ENCODE measurements at regions not wholly inside any gene's neighbourhood (a gene's known extent, or its start where the extent isn't known, plus 50 kb on each side); places are given as distances from the start of the nearest gene placed in this dataset.

GRCh38 chr20:51265361-51265760 is 242.5 kb upstream of the KCNG1 start:
- DNase-seq: no peak

GRCh38 chr20:51262240-51262639 is 239.3 kb upstream of the KCNG1 start:
- no peak for DNase-seq

GRCh38 chr20:51259455-51259854 is 236.5 kb upstream of the KCNG1 start:
- DNase-seq: no peak

GRCh38 chr20:51258582-51259165 is 235.8 kb upstream of the KCNG1 start:
- DNase-seq: no peak

GRCh38 chr20:51255417-51255816 is 232.5 kb upstream of the KCNG1 start:
- DNase-seq: no peak

GRCh38 chr20:51253280-51253679 is 230.4 kb upstream of the KCNG1 start:
- DNase-seq: no peak

GRCh38 chr20:51249781-51250180 is 226.9 kb upstream of the KCNG1 start:
- DNase-seq: no peak

GRCh38 chr20:51249215-51249614 is 226.3 kb upstream of the KCNG1 start:
- DNase-seq: no peak

- DNase-seq: no peak
These were observed 221.6 kb upstream of the KCNG1 start for GRCh38 chr20:51244466-51244865.

- no peak for DNase-seq
These were observed 215.9 kb upstream of the KCNG1 start for GRCh38 chr20:51238675-51239305.

- DNase-seq: no peak
These were observed 214.9 kb upstream of the KCNG1 start for GRCh38 chr20:51237791-51238190.

GRCh38 chr20:51237278-51237677 is 214.4 kb upstream of the KCNG1 start:
- DNase-seq: no peak

- no peak for DNase-seq
These were observed 213.5 kb upstream of the KCNG1 start for GRCh38 chr20:51236421-51236820.

GRCh38 chr20:51233345-51233744 is 210.4 kb upstream of the KCNG1 start:
- DNase-seq: peak; percentile 24

- no peak for DNase-seq
These were observed 207.8 kb upstream of the KCNG1 start for GRCh38 chr20:51230727-51231126.

- no peak for DNase-seq
These were observed 205.9 kb upstream of the KCNG1 start for GRCh38 chr20:51228763-51229162.

- no peak for DNase-seq
These were observed 204.8 kb upstream of the KCNG1 start for GRCh38 chr20:51227744-51228143.

GRCh38 chr20:51223183-51223720 is 200.3 kb upstream of the KCNG1 start:
- no peak for DNase-seq

- peak; percentile 89 for DNase-seq
These were observed 199.0 kb upstream of the KCNG1 start for GRCh38 chr20:51221791-51222408.

GRCh38 chr20:51221103-51221502 is 198.2 kb upstream of the KCNG1 start:
- no peak for DNase-seq

- DNase-seq: peak; percentile 48
These were observed 197.4 kb upstream of the KCNG1 start for GRCh38 chr20:51220293-51220706.

GRCh38 chr20:51219544-51219943 is 196.6 kb upstream of the KCNG1 start:
- DNase-seq: no peak

GRCh38 chr20:51218603-51219002 is 195.7 kb upstream of the KCNG1 start:
- no peak for DNase-seq

GRCh38 chr20:51217347-51218045 is 194.6 kb upstream of the KCNG1 start:
- DNase-seq: no peak

Measured in NCI-H82 (cell line).